IPS-NIHi7 (cell line): ENCODE measurements at regions not wholly inside any gene's neighbourhood (a gene's known extent, or its start where the extent isn't known, plus 50 kb on each side); places are given as distances from the start of the nearest gene placed in this dataset.

ENCODE experiments used
- DNase-seq: peaks from one replicate; pipeline ENCODE4 v3.0.0; 2012; ENCODE audit warnings: mixed read lengths; ENCODE audit errors: extremely low spot score

- DNase-seq = no peak
Measured at GRCh38 chr18:73244401-73244800, 376.6 kb upstream of the NETO1 start.

- no peak for DNase-seq
Measured at GRCh38 chr18:73240899-73241298, 373.1 kb upstream of the NETO1 start.

- DNase-seq = no peak
Measured at GRCh38 chr18:73235921-73236320, 368.1 kb upstream of the NETO1 start.

- DNase-seq = no peak
Measured at GRCh38 chr18:73235491-73235890, 367.7 kb upstream of the NETO1 start.

GRCh38 chr18:73232933-73233332 lies 365.1 kb upstream of the NETO1 start:
- no peak for DNase-seq

- DNase-seq = no peak
Measured at GRCh38 chr18:73220663-73221062, 352.9 kb upstream of the NETO1 start.

- no peak for DNase-seq
Measured at GRCh38 chr18:73218293-73218692, 350.5 kb upstream of the NETO1 start.

GRCh38 chr18:73214970-73215369 lies 347.2 kb upstream of the NETO1 start:
- DNase-seq = no peak

GRCh38 chr18:73212442-73212841 lies 344.7 kb upstream of the NETO1 start:
- no peak for DNase-seq

GRCh38 chr18:73201940-73202339 lies 334.2 kb upstream of the NETO1 start:
- DNase-seq = no peak

- DNase-seq = no peak
Measured at GRCh38 chr18:73199151-73199550, 331.4 kb upstream of the NETO1 start.

- no peak for DNase-seq
Measured at GRCh38 chr18:73189718-73190117, 321.9 kb upstream of the NETO1 start.

GRCh38 chr18:73168236-73168635 lies 300.4 kb upstream of the NETO1 start:
- no peak for DNase-seq

GRCh38 chr18:73164430-73164829 lies 296.6 kb upstream of the NETO1 start:
- no peak for DNase-seq

GRCh38 chr18:73163236-73163635 lies 295.4 kb upstream of the NETO1 start:
- no peak for DNase-seq

- DNase-seq = no peak
Measured at GRCh38 chr18:73156117-73156516, 288.3 kb upstream of the NETO1 start.

- no peak for DNase-seq
Measured at GRCh38 chr18:73153271-73153670, 285.5 kb upstream of the NETO1 start.

- no peak for DNase-seq
Measured at GRCh38 chr18:73151086-73151485, 283.3 kb upstream of the NETO1 start.

GRCh38 chr18:73150199-73150598 lies 282.4 kb upstream of the NETO1 start:
- no peak for DNase-seq

GRCh38 chr18:73147590-73147989 lies 279.8 kb upstream of the NETO1 start:
- no peak for DNase-seq

GRCh38 chr18:73144030-73144429 lies 276.2 kb upstream of the NETO1 start:
- DNase-seq = no peak

- peak; percentile 12 for DNase-seq
Measured at GRCh38 chr18:73136134-73136533, 268.3 kb upstream of the NETO1 start.

- DNase-seq = no peak
Measured at GRCh38 chr18:73124175-73124574, 256.4 kb upstream of the NETO1 start.

- DNase-seq = no peak
Measured at GRCh38 chr18:73121207-73121606, 253.4 kb upstream of the NETO1 start.

GRCh38 chr18:73120626-73121025 lies 252.8 kb upstream of the NETO1 start:
- no peak for DNase-seq
